ENCODE measurements at regions not wholly inside any gene's neighbourhood (a gene's known extent, or its start where the extent isn't known, plus 50 kb on each side); places are given as distances from the start of the nearest gene placed in this dataset.
"Not testable (repeated sequence)": the region's sequence is repeated elsewhere in the genome, so short reads cannot be mapped to it uniquely, and the experiment has no call there.

GRCh38 chr1:229008347-229008746 lies 262.6 kb upstream of the RAB4A start:
- not testable (repeated sequence) for TF ChIP-seq CTCF, POLR2A (IDR thresholded peaks at IDR 0.05)
